NCI-H1417 (cell line): ENCODE measurements at regions not wholly inside any gene's neighbourhood (a gene's known extent, or its start where the extent isn't known, plus 50 kb on each side); places are given as distances from the start of the nearest gene placed in this dataset.
"Not testable (repeated sequence)": the region's sequence is repeated elsewhere in the genome, so short reads cannot be mapped to it uniquely, and the experiment has no call there.

ENCODE experiments used
- DNase-seq, 3 experiments: peaks; one replicate each; lab custom pipeline; 2025; lab: John Stamatoyannopoulos, UW

- DNase-seq: not testable (repeated sequence)
Observed at GRCh38 chr15:29505535-29505934, 235.9 kb upstream of the NSMCE3 start.

GRCh38 chr15:29490747-29491471 lies 221.3 kb upstream of the NSMCE3 start:
- DNase-seq: no peak

DNA sequence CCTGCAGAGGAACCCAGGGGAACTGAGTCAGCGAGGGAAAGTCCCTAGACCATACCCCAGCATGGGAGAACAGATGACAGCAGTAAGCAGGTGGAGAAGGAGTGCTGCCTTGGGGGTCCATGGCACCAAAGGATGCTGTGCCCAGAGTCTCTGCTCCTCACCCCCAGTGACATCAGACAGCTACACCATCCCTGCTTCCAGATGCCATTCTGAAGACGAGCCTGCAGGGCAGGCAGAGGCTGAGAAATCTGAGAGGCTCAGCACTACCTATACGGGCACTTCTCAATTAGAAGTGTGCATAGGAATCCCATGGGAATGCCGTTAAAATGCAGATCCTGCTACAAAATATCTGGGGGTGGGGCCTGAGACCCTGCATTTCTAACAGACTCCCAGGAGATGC lies 211.3 kb upstream of the NSMCE3 start:
- DNase-seq: no peak

- DNase-seq: no peak
Observed at GRCh38 chr15:29480278-29480677, 210.7 kb upstream of the NSMCE3 start.

GRCh38 chr15:29477256-29477655 lies 207.6 kb upstream of the NSMCE3 start:
- no peak for DNase-seq

DNA sequence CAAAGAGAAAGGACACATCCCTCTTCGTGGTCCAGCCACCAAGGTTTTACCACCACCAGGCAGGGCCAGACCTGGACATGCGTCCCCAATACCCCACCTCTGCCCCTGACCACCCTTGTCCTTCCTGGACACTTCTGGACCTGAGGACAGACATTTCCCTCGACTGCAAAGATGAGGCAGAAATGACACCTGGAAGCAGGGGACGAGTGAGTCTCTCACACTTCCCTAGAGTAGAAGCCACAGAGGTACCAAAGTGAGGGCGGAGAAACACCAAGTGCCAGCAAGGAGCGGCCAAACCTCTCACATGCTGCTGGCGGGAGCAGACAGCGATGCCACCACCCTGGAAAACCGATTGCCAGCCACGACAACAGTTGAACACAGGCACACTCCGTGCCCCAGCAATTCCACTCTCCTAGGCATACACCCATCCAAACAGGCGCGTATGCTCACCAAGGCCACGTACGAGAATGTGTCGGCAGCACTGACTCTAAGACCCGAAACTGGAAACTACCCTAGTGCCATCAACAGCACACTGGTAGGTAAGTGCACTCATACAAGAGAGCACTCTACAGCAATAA lies 207.0 kb upstream of the NSMCE3 start:
- DNase-seq: peak in 1 of 3 experiments; percentile 48

GRCh38 chr15:29475096-29475495 lies 205.5 kb upstream of the NSMCE3 start:
- DNase-seq: no peak

DNA sequence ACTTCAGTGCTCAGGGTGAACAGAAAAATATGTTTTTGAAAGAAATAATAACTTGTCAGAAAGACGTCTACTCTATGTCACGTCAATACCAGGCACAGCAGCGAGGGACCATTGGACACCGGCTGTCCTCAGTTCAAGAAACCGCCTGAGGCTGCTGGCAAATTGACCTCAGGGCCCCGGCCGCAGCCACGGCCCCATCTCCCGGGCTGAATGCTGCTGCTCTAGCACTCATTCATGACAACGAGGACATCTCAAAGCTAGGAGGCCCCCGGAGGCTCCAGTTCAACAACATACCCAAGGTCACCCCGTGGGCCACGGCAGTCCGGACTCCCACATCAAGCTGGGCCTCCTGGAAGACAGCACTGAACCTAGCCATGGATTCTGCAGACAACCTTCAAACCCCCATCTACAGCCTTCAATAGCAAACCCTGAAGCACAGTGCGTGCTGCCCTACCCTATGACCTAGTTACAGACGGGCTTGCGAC lies 204.0 kb upstream of the NSMCE3 start:
- no peak for DNase-seq

GRCh38 chr15:29472901-29473445 lies 203.4 kb upstream of the NSMCE3 start:
- DNase-seq: peak in 1 of 3 experiments; percentile 2

- DNase-seq: no peak
Observed at GRCh38 chr15:29471757-29472156, 202.1 kb upstream of the NSMCE3 start.

DNA sequence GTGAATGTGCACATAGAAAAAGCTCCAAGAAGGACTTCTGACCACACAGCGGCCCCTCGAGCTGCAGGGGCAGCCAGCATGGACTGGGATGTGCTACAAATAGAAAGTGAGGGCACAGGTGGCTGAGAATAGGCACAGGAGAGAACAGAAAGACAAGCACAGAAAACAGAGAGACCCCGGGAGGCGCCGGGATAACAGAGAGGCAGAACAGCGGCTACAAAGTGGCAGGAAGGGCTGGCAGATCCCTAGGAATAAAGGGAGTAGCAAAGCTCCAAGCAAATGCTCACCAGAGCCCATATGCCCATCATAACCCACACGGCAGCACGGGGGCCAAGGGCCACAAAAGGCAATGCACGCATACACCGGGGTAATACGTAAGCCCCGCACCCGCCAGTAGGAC lies 201.7 kb upstream of the NSMCE3 start:
- no peak for DNase-seq

- peak in 1 of 3 experiments; percentile 48 for DNase-seq
Observed at GRCh38 chr15:29470794-29471193, 201.2 kb upstream of the NSMCE3 start.

- DNase-seq: no peak
Observed at GRCh38 chr15:29470311-29470710, 200.7 kb upstream of the NSMCE3 start.

GRCh38 chr15:29468899-29469298 lies 199.3 kb upstream of the NSMCE3 start:
- no peak for DNase-seq

GRCh38 chr15:29467091-29467490 lies 197.5 kb upstream of the NSMCE3 start:
- no peak for DNase-seq

- DNase-seq: no peak
Observed at GRCh38 chr15:29466292-29466691, 196.7 kb upstream of the NSMCE3 start.

GRCh38 chr15:29465816-29466215 lies 196.2 kb upstream of the NSMCE3 start:
- no peak for DNase-seq

- no peak for DNase-seq
Observed at GRCh38 chr15:29465196-29465595, 195.6 kb upstream of the NSMCE3 start.

DNA sequence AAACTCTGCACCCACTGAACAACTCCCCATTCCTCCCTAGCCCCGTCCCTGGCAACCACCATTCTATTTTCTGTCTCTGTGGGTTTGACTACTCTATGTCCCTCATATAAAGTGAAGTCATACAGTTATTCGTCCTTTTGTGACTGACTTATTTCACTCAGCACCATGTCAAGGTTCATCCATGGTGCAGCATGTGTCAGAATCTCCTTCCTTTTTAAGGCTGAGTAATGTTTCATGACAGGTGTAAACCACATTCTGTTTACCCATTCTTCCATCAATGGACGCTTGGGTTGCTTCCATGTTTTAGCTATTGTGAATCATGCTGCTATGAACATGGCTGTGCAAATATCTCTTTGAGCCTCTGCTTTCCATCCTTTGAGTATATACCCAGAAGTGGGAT lies 192.3 kb upstream of the NSMCE3 start:
- DNase-seq: no peak

DNA sequence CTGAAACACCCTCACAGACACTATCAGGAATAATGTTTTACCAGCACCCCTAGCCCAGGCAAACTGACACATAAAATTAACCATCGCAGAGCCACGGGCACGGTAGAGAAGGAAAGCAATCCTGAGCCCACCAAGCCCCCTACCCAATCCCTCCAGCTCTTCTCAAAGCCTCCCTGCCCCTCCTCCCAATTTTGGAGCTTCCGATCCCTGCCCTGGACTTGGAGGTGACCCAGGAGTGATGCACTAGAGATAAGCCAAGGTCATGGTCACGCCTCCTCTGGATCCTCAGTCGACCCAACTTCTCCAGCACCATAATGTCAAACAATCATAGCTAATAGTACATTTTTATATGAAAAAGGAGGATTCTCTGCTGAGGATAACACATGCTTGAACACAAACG lies 188.7 kb upstream of the NSMCE3 start:
- no peak for DNase-seq

GRCh38 chr15:29457729-29458128 lies 188.1 kb upstream of the NSMCE3 start:
- DNase-seq: no peak

DNA sequence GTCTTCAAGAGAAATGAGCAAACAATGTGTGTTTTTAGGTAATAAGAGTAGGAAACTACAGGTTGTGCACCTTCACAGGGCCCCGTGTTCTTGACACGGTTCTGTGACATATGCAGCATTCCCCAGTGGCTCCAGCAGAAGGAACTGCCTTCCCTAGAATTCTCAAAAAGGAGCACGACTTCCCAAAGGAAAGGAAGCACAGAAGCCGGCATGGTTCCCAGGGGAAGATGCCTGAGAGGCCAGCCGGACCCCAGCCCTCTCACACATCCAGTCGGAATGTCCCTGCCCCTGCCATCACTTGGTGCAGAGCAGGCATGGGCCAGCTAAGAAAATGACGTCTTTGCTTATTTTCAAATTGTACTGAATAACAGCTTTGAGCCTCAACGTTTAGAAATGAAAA lies 187.3 kb upstream of the NSMCE3 start:
- no peak for DNase-seq

DNA sequence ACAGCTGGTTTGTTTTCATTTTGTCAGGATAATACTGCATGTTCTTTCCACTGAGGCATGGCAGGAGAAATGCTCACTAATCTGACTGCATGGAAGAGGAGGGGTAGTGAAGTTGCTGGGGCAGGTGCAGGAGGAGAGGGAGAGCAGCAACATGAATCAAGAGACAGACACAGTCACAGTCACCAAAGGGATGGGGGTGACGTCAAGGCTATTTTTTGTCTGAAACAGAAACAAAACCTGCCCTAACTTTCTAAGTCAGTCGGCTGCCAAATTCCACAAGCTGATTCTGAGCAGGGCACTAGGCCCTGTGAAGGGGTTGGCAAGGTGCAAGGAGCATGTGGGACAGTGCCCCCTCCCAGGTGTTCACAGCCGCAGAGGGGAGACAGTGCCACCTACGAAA lies 186.6 kb upstream of the NSMCE3 start:
- no peak for DNase-seq

GRCh38 chr15:29455530-29455929 lies 185.9 kb upstream of the NSMCE3 start:
- no peak for DNase-seq
